H1 (cell line): ENCODE measurements at regions not wholly inside any gene's neighbourhood (a gene's known extent, or its start where the extent isn't known, plus 50 kb on each side); places are given as distances from the start of the nearest gene placed in this dataset.

Experiments used
- CTCF ChIA-PET: fragments of 300-600 bp; sonication (Branson Sonifier 250); formaldehyde crosslinking; loops from one replicate; lab custom pipeline; 2021; ENCODE audit not compliant: partially characterized antibody; lab: Charles Lee
- POLR2A ChIA-PET: fragments of 300-600 bp; sonication (Branson Sonifier 250); formaldehyde crosslinking; loops from one replicate; lab custom pipeline; 2021; ENCODE audit warnings: inconsistent platforms; ENCODE audit not compliant: partially characterized antibody; lab: Charles Lee
- DNase-seq, 2 experiments: peaks; one replicate each; pipeline versions ENCODE4 v3.0.0 to v3.0.0-alpha.2; 2010 to 2022; ENCODE audit warnings: low spot score in 2 of 2, low read depth in 1 of 2, mixed read lengths in 1 of 2
- FAIRE-seq: peaks from 2 replicates; lab custom pipeline; 2011; peaks lifted over from hg19 to GRCh38; lab: Jason Lieb, UNC
- H2AFZ ChIP-seq: 2 replicates; pipeline ENCODE4 v1.8.1; 2012; ENCODE audit warnings: low read length, inconsistent platforms
- H2AK5ac ChIP-seq: 2 replicates; pipeline ENCODE4 v1.6.1; 2013; ENCODE audit warnings: low read depth, low read length
- H2BK120ac ChIP-seq: replicated peaks from 2 replicates; pipeline ENCODE3; 2013; ENCODE audit warnings: low read depth, low read length, inconsistent platforms
- H2BK12ac ChIP-seq: 2 replicates; pipeline ENCODE4 v1.6.1; 2013; ENCODE audit warnings: low read depth, low read length
- H2BK15ac ChIP-seq: 2 replicates; pipeline ENCODE4 v1.6.1; 2013; ENCODE audit warnings: low read length
- H2BK20ac ChIP-seq: 2 replicates; pipeline ENCODE4 v1.6.1; 2013; ENCODE audit warnings: low read length
- H2BK5ac ChIP-seq: 2 replicates; pipeline ENCODE4 v1.6.1; 2013; ENCODE audit warnings: low read depth, low read length
- H3K14ac ChIP-seq: 2 replicates; pipeline ENCODE4 v1.6.1; 2013; ENCODE audit warnings: inconsistent platforms; ENCODE audit not compliant: insufficient read length
- H3K18ac ChIP-seq: 2 replicates; pipeline ENCODE4 v1.6.1; 2013; ENCODE audit warnings: low read length; ENCODE audit errors: extremely low read depth
- H3K23ac ChIP-seq: 2 replicates; pipeline ENCODE4 v1.6.1; 2013; ENCODE audit warnings: inconsistent platforms; ENCODE audit not compliant: insufficient read length
- H3K23me2 ChIP-seq: 2 replicates; pipeline ENCODE4 v1.6.1; 2013; ENCODE audit warnings: low read depth, low read length
- H3K27ac ChIP-seq: 2 replicates; pipeline ENCODE4 v1.6.1; 2011; ENCODE audit warnings: low read depth, low read length, inconsistent platforms
- H3K27me3 ChIP-seq, 4 experiments: replicated peaks in 1 of 4; 1 replicate in 1 of 4; 2 replicates in 3 of 4; pipeline versions ENCODE4 v1.6.1 to v1.8.1; 2011 to 2013; ENCODE audit warnings: low read length in 3 of 4, mild to moderate bottlenecking in 3 of 4, inconsistent platforms in 2 of 4, mixed read lengths in 2 of 4, moderate library complexity in 1 of 4; ENCODE audit not compliant: control insufficient read depth in 3 of 4, insufficient read depth in 3 of 4; ENCODE audit errors: extremely low read depth in 1 of 4
- H3K36me3 ChIP-seq, 4 experiments: 2 replicates each; pipeline versions ENCODE4 v1.6.1 to v1.8.1; 2011 to 2013; ENCODE audit warnings: mild to moderate bottlenecking in 4 of 4, low read length in 3 of 4, moderate library complexity in 2 of 4, control low read depth in 1 of 4, inconsistent platforms in 1 of 4; ENCODE audit not compliant: insufficient read depth in 4 of 4, control insufficient read depth in 2 of 4
- H3K4ac ChIP-seq: replicated peaks from 2 replicates; pipeline ENCODE3; 2013; ENCODE audit warnings: low read length, low read depth, mixed read lengths, inconsistent platforms; ENCODE audit not compliant: insufficient read length
- H3K4me1 ChIP-seq, 4 experiments: replicated peaks in 1 of 4; 1 replicate in 1 of 4; 2 replicates in 3 of 4; pipeline versions ENCODE4 v1.6.1 to v1.8.1; 2011 to 2013; ENCODE audit warnings: low read length in 3 of 4, inconsistent platforms in 2 of 4, mixed read lengths in 1 of 4; ENCODE audit not compliant: insufficient read depth in 4 of 4, control insufficient read depth in 3 of 4
- H3K4me2 ChIP-seq, 2 experiments: 2 replicates each; pipeline versions ENCODE4 v1.6.1 to v1.8.1; 2011 to 2013; ENCODE audit warnings: low read depth in 2 of 2, low read length in 2 of 2, control low read depth in 1 of 2, inconsistent platforms in 1 of 2, mild to moderate bottlenecking in 1 of 2; ENCODE audit not compliant: insufficient read depth in 1 of 2
- H3K4me3 ChIP-seq, 4 experiments: fragments of 200-600, 300-600 bp in 1 of 4; sonication (generic), shearing (Covaris generic), sonication (Bioruptor Twin) in 1 of 4; 2 replicates each; pipeline versions ENCODE4 v1.5.1 to v1.8.1; 2011 to 2016; ENCODE audit warnings: low read length in 4 of 4, low read depth in 3 of 4, control low read depth in 2 of 4, inconsistent platforms in 2 of 4, mild to moderate bottlenecking in 2 of 4, mixed read lengths in 1 of 4, moderate library complexity in 1 of 4; ENCODE audit not compliant: insufficient read depth in 2 of 4; ENCODE audit errors: extremely low read depth in 1 of 4
- H3K56ac ChIP-seq: replicated peaks from 2 replicates; pipeline ENCODE3; 2013; ENCODE audit warnings: low read depth, mild to moderate bottlenecking, mixed read lengths, low read length, inconsistent platforms; ENCODE audit not compliant: insufficient read length
- H3K79me1 ChIP-seq: 2 replicates; pipeline ENCODE4 v1.6.1; 2013; ENCODE audit warnings: low read depth, low read length, control low read depth
- H3K79me2 ChIP-seq, 2 experiments: 2 replicates each; pipeline versions ENCODE4 v1.6.1 to v1.8.1; 2012 to 2013; ENCODE audit warnings: low read length in 2 of 2, mild to moderate bottlenecking in 2 of 2, inconsistent platforms in 1 of 2; ENCODE audit not compliant: insufficient read depth in 2 of 2, control insufficient read depth in 1 of 2
- H3K9ac ChIP-seq, 4 experiments: replicated peaks in 1 of 4; 1 replicate in 1 of 4; 2 replicates in 3 of 4; pipeline versions ENCODE4 v1.6.1 to v1.8.1; 2011 to 2013; ENCODE audit warnings: low read depth in 3 of 4, low read length in 3 of 4, control low read depth in 2 of 4, mild to moderate bottlenecking in 2 of 4, moderate library complexity in 2 of 4, inconsistent platforms in 1 of 4; ENCODE audit errors: extremely low read depth in 1 of 4
- H3K9me3 ChIP-seq, 2 experiments: 2 replicates each; pipeline versions ENCODE4 v1.6.1 to v1.8.1; 2012 to 2013; ENCODE audit warnings: mild to moderate bottlenecking in 2 of 2, moderate library complexity in 2 of 2, control low read depth in 1 of 2, inconsistent platforms in 1 of 2, low read depth in 1 of 2, low read length in 1 of 2, mixed read lengths in 1 of 2; ENCODE audit not compliant: insufficient read depth in 2 of 2
- H4K20me1 ChIP-seq, 2 experiments: replicated peaks in 1 of 2; 2 replicates each; pipeline versions ENCODE3 to v1.8.1; 2011 to 2013; ENCODE audit warnings: inconsistent platforms in 2 of 2, low read length in 2 of 2, mild to moderate bottlenecking in 1 of 2; ENCODE audit not compliant: insufficient read depth in 2 of 2, control insufficient read depth in 1 of 2
- H4K5ac ChIP-seq: 2 replicates; pipeline ENCODE4 v1.6.1; 2013; ENCODE audit warnings: low read length, low read depth, mixed read lengths, inconsistent platforms; ENCODE audit not compliant: insufficient read length
- H4K8ac ChIP-seq: 2 replicates; pipeline ENCODE4 v1.8.0; 2013; ENCODE audit warnings: mild to moderate bottlenecking, moderate library complexity, low read length, inconsistent platforms; ENCODE audit not compliant: insufficient read depth; ENCODE audit errors: extremely low read depth
- H4K91ac ChIP-seq: replicated peaks from 2 replicates; pipeline ENCODE3; 2013; ENCODE audit warnings: low read length, mixed read lengths, inconsistent platforms; ENCODE audit not compliant: insufficient read length
- ASH2L ChIP-seq: fragments of 200-600, 300-600 bp; sonication (generic); IDR thresholded peaks from one replicate; pipeline ENCODE4 v1.7.1; 2017; ENCODE audit warnings: low read length
- HDAC2 ChIP-seq, 2 experiments: fragments of 300-600 bp in 1 of 2; sonication (generic) in 1 of 2; IDR thresholded peaks; 2 replicates each; pipeline ENCODE4 v1.6.1; 2011 to 2012; ENCODE audit warnings: low read depth in 2 of 2, low read length in 2 of 2, mild to moderate bottlenecking in 2 of 2, moderate library complexity in 2 of 2, borderline replicate concordance in 1 of 2, inconsistent platforms in 1 of 2
- SP4 ChIP-seq: IDR thresholded peaks from 2 replicates; pipeline ENCODE4 v1.6.1; 2012; ENCODE audit warnings: low read length, inconsistent platforms

DNA sequence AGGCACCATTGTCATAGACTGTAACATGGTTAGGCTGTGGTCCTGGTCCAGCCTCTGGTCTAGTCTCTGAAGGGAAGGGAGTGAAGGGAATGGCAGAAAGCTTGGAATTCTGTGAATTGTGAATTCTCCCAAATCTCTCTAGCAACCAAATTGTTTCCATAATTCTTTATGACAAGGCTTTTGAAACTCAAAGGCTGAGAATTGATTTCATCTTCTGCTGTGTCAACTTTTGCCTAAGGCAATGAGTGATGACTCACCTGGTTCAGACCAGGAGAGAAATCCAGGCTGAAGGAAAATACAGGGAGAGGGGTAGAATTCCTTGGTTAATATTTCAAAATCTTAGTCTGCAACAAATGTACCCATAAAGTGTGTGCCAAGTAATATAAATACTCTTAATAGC lies 82.6 kb upstream of the ADPGK start:
- Histone ChIP-seq H2AFZ (no peak overlapping the region), H3K36me3 (no peaks in the 10 kb centered on the region), H3K23me2 (no peaks in the 10 kb centered on the region; the same call in 1 of the 2 replicates), H3K18ac (no peak overlapping the region), H2BK5ac (no peak overlapping the region), H3K14ac (no peak overlapping the region), H3K79me2 (no peaks in the 10 kb centered on the region), H2AK5ac (no peak overlapping the region), H4K8ac (no peak overlapping the region), H3K27me3 (no peaks in the 10 kb centered on the region; a peak in 2 of 7 replicates), H3K4me1 (no peaks in the 10 kb centered on the region)
- CTCF ChIA-PET = no interaction called here
- DNase-seq = peak in 1 of 2 experiments; percentile 16
- TF ChIP-seq ASH2L (no peak), SP4 (no peak), HDAC2 (IDR thresholded peaks at IDR 0.05; ENCODE audit: borderline replicate concordance in 1 of 2, low read depth in 2 of 2, low read length in 2 of 2) (no peak)
- TF ChIP-seq, all 59 proteins: peak for 0
- no peak for FAIRE-seq
- Histone ChIP-seq H3K27ac (no peak overlapping the region), H2BK12ac (no peak overlapping the region), H3K56ac (no peak overlapping the region), H3K4me2 (no peak overlapping the region), H3K23ac (no peak overlapping the region), H3K9me3 (no peaks in the 10 kb centered on the region), H4K5ac (no peak overlapping the region), H4K91ac (no peak overlapping the region), H3K4ac (no peak overlapping the region), H4K20me1 (no peaks in the 10 kb centered on the region), H3K4me3 (no peak overlapping the region), H3K9ac (no peak overlapping the region), H2BK120ac (no peak overlapping the region), H2BK20ac (no peak overlapping the region), H2BK15ac (no peak overlapping the region), H3K79me1 (no peaks in the 10 kb centered on the region)
- POLR2A ChIA-PET = no interaction called here
